ENCODE measurements at regions not wholly inside any gene's neighbourhood (a gene's known extent, or its start where the extent isn't known, plus 50 kb on each side); places are given as distances from the start of the nearest gene placed in this dataset.

GRCh38 chr6:145539831-145540230, 195.5 kb downstream of the EPM2A start:
- intact Hi-C loops (cut with micrococcal nuclease; ENCODE audit: unreplicated experiment) = no loop called here
- no peaks in the 10 kb centered on the region for H3K36me3 Mint-ChIP-seq (ENCODE audit: insufficient read depth, unreplicated experiment)
- CTCF ChIA-PET = no interaction called here
- no peaks in the 10 kb centered on the region for H3K27me3 Mint-ChIP-seq (ENCODE audit: unreplicated experiment)
- DNase-seq = no peak
- no peak overlapping the region for H3K4me3 Mint-ChIP-seq (ENCODE audit: low read depth, unreplicated experiment)
- H3K27ac Mint-ChIP-seq (ENCODE audit: unreplicated experiment) = no peak overlapping the region
- no peaks in the 10 kb centered on the region for H3K9me3 Mint-ChIP-seq (ENCODE audit: low read depth, unreplicated experiment)
- TF ChIP-seq CTCF (IDR thresholded peaks at IDR 0.05; ENCODE audit: unreplicated experiment) = no peak
- H3K4me1 Mint-ChIP-seq (ENCODE audit: low read depth, unreplicated experiment) = no peaks in the 10 kb centered on the region
- no TSS peak for BruUV-seq (replicated peaks)

- Mint-ChIP-seq H3K4me3 (ENCODE audit: low read depth, unreplicated experiment) (no peak overlapping the region), H3K27ac (ENCODE audit: unreplicated experiment) (no peak overlapping the region), H3K4me1 (ENCODE audit: low read depth, unreplicated experiment) (no peaks in the 10 kb centered on the region), H3K27me3 (ENCODE audit: unreplicated experiment) (no peaks in the 10 kb centered on the region), H3K9me3 (ENCODE audit: low read depth, unreplicated experiment) (no peaks in the 10 kb centered on the region), H3K36me3 (ENCODE audit: insufficient read depth, unreplicated experiment) (no peaks in the 10 kb centered on the region)
- BruUV-seq (replicated peaks) = no TSS peak
- no peak for DNase-seq
- no peak for TF ChIP-seq CTCF (IDR thresholded peaks at IDR 0.05; ENCODE audit: unreplicated experiment)
- CTCF ChIA-PET = no interaction called here
- intact Hi-C loops (cut with micrococcal nuclease; ENCODE audit: unreplicated experiment) = no loop called here
These were observed 194.6 kb downstream of the EPM2A start for GRCh38 chr6:145540741-145541140.

- no TSS peak for BruUV-seq (replicated peaks)
- Mint-ChIP-seq H3K4me1 (ENCODE audit: low read depth, unreplicated experiment) (no peaks in the 10 kb centered on the region), H3K27ac (ENCODE audit: unreplicated experiment) (no peak overlapping the region), H3K9me3 (ENCODE audit: low read depth, unreplicated experiment) (no peaks in the 10 kb centered on the region), H3K36me3 (ENCODE audit: insufficient read depth, unreplicated experiment) (no peaks in the 10 kb centered on the region), H3K4me3 (ENCODE audit: low read depth, unreplicated experiment) (no peak overlapping the region), H3K27me3 (ENCODE audit: unreplicated experiment) (no peaks in the 10 kb centered on the region)
- peak; percentile 25 for DNase-seq
- intact Hi-C loops (cut with micrococcal nuclease; ENCODE audit: unreplicated experiment) = no loop called here
- CTCF ChIA-PET = interaction anchor here (1.2 to 1.4 kb wide), 2 partner anchors 14 to 61 kb away, joined by 3 to 5 read pairs; no protein-coding TSS in a partner anchor
- TF ChIP-seq CTCF (IDR thresholded peaks at IDR 0.05; ENCODE audit: unreplicated experiment) = no peak
These were observed 191.3 kb downstream of the EPM2A start for GRCh38 chr6:145544041-145544440.

GRCh38 chr6:145544514-145544913, 190.8 kb downstream of the EPM2A start:
- Mint-ChIP-seq H3K9me3 (ENCODE audit: low read depth, unreplicated experiment) (no peaks in the 10 kb centered on the region), H3K4me3 (ENCODE audit: low read depth, unreplicated experiment) (no peak overlapping the region), H3K27ac (ENCODE audit: unreplicated experiment) (no peak overlapping the region), H3K27me3 (ENCODE audit: unreplicated experiment) (no peaks in the 10 kb centered on the region), H3K4me1 (ENCODE audit: low read depth, unreplicated experiment) (no peaks in the 10 kb centered on the region), H3K36me3 (ENCODE audit: insufficient read depth, unreplicated experiment) (no peaks in the 10 kb centered on the region)
- intact Hi-C loops (cut with micrococcal nuclease; ENCODE audit: unreplicated experiment) = no loop called here
- DNase-seq = no peak
- BruUV-seq (replicated peaks) = no TSS peak
- CTCF ChIA-PET = interaction anchor here (1.2 to 1.4 kb wide), 2 partner anchors 14 to 61 kb away, joined by 3 to 5 read pairs; no protein-coding TSS in a partner anchor
- no peak for TF ChIP-seq CTCF (IDR thresholded peaks at IDR 0.05; ENCODE audit: unreplicated experiment)
